ENCODE measurements at regions not wholly inside any gene's neighbourhood (a gene's known extent, or its start where the extent isn't known, plus 50 kb on each side); places are given as distances from the start of the nearest gene placed in this dataset.

DNA sequence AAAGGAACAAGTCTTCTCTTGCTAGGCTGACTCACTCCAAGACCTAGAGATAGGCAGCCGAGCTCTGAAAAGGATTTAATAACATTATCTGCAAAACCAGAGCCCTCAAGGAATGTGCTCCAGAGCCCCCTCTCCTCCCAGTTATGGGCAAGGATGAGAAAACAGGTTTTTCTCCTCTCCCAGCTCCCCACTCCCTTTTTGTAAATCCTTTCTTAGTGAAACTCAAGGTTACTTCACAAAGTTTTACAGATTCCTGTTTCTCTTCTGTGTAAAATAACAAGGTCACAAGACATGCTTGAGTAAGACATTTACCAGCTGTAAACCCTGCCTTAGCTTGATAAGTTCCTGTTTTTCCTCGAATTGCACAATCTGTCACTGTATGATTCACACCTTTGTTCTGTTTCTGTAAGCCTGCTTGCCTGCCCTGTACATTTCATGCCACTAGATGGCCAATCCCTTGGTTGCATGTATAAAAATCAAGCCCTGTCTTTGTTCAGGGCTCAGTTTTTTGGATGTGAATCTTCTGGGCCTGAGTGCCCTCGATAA, 489.4 kb downstream of the KCNA4 start (continued):
- TF ChIP-seq, protein P1, sequence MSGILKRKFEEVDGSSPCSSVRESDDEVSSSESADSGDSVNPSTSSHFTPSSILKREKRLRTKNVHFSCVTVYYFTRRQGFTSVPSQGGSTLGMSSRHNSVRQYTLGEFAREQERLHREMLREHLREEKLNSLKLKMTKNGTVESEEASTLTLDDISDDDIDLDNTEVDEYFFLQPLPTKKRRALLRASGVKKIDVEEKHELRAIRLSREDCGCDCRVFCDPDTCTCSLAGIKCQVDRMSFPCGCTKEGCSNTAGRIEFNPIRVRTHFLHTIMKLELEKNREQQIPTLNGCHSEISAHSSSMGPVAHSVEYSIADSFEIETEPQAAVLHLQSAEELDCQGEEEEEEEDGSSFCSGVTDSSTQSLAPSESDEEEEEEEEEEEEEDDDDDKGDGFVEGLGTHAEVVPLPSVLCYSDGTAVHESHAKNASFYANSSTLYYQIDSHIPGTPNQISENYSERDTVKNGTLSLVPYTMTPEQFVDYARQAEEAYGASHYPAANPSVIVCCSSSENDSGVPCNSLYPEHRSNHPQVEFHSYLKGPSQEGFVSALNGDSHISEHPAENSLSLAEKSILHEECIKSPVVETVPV (CRISPR knock-in tag; IDR thresholded peaks at IDR 0.05) = no peak
- TF ChIP-seq ESRRG (CRISPR knock-in tag; IDR thresholded peaks at IDR 0.05) = no peak
- TF ChIP-seq ARNTL (CRISPR knock-in tag; IDR thresholded peaks at IDR 0.05; ENCODE audit: borderline replicate concordance, low read depth) = no peak
- no peak for TF ChIP-seq ZNF565 (CRISPR knock-in tag; conservative IDR thresholded peaks at IDR 0.05; ENCODE audit: low read depth)
- no peak for TF ChIP-seq BACH2 (CRISPR knock-in tag; IDR thresholded peaks at IDR 0.05; ENCODE audit: borderline replicate concordance)
- TF ChIP-seq OSR1 (CRISPR knock-in tag; IDR thresholded peaks at IDR 0.05) = no peak
- no peak for TF ChIP-seq SNAI2 (CRISPR knock-in tag; IDR thresholded peaks at IDR 0.05)
- TF ChIP-seq ZFP3 (CRISPR knock-in tag; IDR thresholded peaks at IDR 0.05) = no peak
- TF ChIP-seq ZC3H10 (CRISPR knock-in tag; IDR thresholded peaks at IDR 0.05) = no peak

DNA sequence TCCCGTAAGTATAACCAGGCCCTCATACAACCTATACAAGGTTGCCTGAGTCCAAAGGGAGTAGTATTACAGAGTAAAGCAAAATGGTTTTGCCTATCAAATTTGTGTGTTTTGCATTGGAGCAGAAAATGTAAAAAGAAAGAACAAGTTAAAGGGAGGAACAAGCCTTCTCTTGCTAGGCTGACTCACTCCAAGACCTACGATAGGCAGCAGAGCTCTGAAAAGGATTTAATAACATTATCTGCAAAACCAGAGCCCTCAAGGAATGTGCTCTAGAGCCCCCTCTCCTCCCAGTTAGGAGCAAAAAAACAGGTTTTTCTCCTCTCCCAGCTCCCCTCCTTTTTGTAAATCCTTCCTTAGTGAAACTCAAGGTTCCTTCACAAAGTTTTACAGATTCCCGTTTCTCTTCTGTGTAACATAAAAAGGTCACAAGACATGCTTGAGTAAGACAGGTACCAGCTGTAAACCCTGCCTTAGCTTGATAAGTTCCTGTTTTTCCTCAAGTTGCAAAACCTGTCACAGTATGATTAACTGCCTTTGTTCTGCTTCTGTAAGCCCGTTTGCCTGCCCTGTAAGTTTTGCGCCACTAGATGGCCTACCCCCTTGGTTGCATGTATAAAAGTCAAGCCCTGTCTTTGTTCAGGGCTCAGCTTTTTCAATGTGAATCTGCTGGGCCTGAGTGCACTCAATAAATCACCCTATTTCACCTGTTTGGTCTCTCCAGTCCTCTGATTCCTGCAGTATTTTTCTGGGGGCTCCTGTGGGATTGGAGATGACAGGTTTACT, 498.2 kb downstream of the KCNA4 start:
- ATAC-seq = peak; percentile 20; the same call in 1 of the 3 replicates
- TF ChIP-seq ZFP30 (CRISPR knock-in tag; IDR thresholded peaks at IDR 0.05) = no peak

DNA sequence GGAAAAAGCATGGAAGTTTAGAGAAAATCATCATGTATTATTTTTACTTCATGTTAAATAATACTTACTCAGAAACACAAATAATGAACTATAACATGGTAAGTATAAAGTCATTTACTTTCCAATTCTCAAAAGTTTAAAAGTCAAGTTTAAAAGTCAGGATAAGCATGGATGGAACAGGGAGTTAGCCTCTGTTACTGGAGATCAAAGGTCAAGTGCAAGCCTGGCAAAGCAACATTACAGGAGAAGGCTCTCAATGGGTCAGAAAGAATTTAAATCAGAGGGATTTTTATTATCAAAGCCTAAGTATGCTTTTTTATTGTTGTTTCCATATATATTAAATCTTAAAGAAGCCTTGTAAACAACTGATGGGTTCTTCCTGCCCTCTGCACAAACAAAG, 505.4 kb downstream of the KCNA4 start:
- TF ChIP-seq ZFP30 (CRISPR knock-in tag; IDR thresholded peaks at IDR 0.05) = no peak
- no peak for TF ChIP-seq ZNF8 (CRISPR knock-in tag; IDR thresholded peaks at IDR 0.05)
- no peak for ATAC-seq

DNA sequence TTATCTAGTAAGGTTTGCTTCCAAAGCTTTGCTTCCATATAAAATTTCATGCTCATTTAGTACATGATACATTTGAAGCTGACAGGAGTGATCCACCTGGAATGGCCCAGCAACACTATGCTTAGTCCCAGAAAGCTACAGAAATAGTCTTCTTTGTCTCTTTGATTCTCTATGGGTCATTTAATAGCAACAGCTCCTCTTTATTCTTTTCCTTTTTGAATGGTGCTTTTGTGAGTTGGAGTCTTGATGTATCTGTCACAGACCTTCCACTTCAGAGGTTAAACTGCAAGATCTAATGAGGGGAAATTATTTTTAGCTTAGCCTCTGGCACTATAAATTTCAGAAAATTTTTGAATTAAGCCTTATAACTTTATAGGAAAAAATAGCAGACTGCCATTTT, 509.5 kb downstream of the KCNA4 start:
- no peak for TF ChIP-seq GLIS3 (CRISPR knock-in tag; IDR thresholded peaks at IDR 0.05)
- no peak for ATAC-seq

DNA sequence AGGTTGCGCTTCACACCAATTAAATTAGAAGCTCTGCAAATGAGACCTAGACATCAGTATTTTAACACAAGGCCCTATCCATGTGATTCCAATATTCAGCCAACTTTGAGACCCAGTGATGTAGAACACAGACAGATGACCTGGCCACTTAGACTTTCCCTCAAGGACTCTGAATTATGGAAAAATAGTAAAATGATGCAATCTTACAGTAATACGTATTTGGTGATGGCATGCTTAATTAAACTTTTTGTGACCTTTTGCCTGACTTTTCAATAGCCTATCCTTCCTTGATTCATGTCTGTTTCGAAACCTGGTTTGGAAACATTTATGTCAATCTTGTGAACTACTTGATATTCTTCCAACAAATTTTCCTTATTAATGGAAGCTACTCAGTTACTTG, 521.2 kb downstream of the KCNA4 start:
- no peak for ATAC-seq
- no peak for TF ChIP-seq ZNF8 (CRISPR knock-in tag; IDR thresholded peaks at IDR 0.05)
- TF ChIP-seq, protein P2, sequence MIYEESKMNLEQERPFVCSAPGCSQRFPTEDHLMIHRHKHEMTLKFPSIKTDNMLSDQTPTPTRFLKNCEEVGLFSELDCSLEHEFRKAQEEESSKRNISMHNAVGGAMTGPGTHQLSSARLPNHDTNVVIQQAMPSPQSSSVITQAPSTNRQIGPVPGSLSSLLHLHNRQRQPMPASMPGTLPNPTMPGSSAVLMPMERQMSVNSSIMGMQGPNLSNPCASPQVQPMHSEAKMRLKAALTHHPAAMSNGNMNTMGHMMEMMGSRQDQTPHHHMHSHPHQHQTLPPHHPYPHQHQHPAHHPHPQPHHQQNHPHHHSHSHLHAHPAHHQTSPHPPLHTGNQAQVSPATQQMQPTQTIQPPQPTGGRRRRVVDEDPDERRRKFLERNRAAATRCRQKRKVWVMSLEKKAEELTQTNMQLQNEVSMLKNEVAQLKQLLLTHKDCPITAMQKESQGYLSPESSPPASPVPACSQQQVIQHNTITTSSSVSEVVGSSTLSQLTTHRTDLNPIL (CRISPR knock-in tag; IDR thresholded peaks at IDR 0.05; ENCODE audit: low read depth) = no peak
- no peak for TF ChIP-seq RARB (CRISPR knock-in tag; IDR thresholded peaks at IDR 0.05)
- no peak for TF ChIP-seq ISL1 (CRISPR knock-in tag; IDR thresholded peaks at IDR 0.05)
- TF ChIP-seq, protein P3, sequence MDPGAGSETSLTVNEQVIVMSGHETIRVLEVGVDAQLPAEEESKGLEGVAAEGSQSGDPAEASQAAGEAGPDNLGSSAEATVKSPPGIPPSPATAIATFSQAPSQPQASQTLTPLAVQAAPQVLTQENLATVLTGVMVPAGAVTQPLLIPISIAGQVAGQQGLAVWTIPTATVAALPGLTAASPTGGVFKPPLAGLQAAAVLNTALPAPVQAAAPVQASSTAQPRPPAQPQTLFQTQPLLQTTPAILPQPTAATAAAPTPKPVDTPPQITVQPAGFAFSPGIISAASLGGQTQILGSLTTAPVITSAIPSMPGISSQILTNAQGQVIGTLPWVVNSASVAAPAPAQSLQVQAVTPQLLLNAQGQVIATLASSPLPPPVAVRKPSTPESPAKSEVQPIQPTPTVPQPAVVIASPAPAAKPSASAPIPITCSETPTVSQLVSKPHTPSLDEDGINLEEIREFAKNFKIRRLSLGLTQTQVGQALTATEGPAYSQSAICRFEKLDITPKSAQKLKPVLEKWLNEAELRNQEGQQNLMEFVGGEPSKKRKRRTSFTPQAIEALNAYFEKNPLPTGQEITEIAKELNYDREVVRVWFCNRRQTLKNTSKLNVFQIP (CRISPR knock-in tag; IDR thresholded peaks at IDR 0.05; ENCODE audit: borderline replicate concordance, low read depth) = no peak

DNA sequence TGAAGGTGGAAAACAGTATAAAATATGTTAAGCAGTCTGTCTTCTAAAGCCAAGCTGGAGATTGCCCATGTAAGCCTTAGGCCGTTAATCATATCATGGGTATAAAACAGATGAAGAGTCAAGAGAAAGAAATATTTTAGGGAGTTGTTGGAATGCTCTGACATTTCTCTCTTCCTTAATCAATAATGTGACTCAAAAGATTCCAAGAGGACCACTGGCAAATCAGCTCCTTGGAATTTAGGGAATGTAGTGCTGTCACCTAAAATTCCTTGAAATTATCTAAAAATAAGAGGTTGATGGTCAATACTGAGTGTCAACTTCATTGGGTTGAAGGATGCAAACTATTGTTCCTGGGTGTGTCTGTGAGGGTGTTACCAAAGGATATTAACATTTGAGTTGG, 525.9 kb downstream of the KCNA4 start:
- TF ChIP-seq, protein P1 (CRISPR knock-in tag; IDR thresholded peaks at IDR 0.05) = no peak
- TF ChIP-seq ESRRG (CRISPR knock-in tag; IDR thresholded peaks at IDR 0.05) (no peak), SNAI2 (CRISPR knock-in tag; IDR thresholded peaks at IDR 0.05) (no peak), TCF4 (CRISPR knock-in tag; IDR thresholded peaks at IDR 0.05; ENCODE audit: borderline replicate concordance) (no peak), TOX (CRISPR knock-in tag; IDR thresholded peaks at IDR 0.05; ENCODE audit: borderline replicate concordance) (no peak), ZNF70 (CRISPR knock-in tag; IDR thresholded peaks at IDR 0.05) (no peak), CSDC2 (CRISPR knock-in tag; IDR thresholded peaks at IDR 0.05) (no peak)
- TF ChIP-seq, protein P4, sequence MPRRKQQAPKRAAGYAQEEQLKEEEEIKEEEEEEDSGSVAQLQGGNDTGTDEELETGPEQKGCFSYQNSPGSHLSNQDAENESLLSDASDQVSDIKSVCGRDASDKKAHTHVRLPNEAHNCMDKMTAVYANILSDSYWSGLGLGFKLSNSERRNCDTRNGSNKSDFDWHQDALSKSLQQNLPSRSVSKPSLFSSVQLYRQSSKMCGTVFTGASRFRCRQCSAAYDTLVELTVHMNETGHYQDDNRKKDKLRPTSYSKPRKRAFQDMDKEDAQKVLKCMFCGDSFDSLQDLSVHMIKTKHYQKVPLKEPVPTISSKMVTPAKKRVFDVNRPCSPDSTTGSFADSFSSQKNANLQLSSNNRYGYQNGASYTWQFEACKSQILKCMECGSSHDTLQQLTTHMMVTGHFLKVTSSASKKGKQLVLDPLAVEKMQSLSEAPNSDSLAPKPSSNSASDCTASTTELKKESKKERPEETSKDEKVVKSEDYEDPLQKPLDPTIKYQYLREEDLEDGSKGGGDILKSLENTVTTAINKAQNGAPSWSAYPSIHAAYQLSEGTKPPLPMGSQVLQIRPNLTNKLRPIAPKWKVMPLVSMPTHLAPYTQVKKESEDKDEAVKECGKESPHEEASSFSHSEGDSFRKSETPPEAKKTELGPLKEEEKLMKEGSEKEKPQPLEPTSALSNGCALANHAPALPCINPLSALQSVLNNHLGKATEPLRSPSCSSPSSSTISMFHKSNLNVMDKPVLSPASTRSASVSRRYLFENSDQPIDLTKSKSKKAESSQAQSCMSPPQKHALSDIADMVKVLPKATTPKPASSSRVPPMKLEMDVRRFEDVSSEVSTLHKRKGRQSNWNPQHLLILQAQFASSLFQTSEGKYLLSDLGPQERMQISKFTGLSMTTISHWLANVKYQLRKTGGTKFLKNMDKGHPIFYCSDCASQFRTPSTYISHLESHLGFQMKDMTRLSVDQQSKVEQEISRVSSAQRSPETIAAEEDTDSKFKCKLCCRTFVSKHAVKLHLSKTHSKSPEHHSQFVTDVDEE (CRISPR knock-in tag; IDR thresholded peaks at IDR 0.05) = no peak
- no peak for ATAC-seq
